ENCODE measurements at regions not wholly inside any gene's neighbourhood (a gene's known extent, or its start where the extent isn't known, plus 50 kb on each side); places are given as distances from the start of the nearest gene placed in this dataset.
A peak's percentile ranks its signal among the peaks of the same experiment; 100 is the strongest.
"Not testable (repeated sequence)": the region's sequence is repeated elsewhere in the genome, so short reads cannot be mapped to it uniquely, and the experiment has no call there.

DNA sequence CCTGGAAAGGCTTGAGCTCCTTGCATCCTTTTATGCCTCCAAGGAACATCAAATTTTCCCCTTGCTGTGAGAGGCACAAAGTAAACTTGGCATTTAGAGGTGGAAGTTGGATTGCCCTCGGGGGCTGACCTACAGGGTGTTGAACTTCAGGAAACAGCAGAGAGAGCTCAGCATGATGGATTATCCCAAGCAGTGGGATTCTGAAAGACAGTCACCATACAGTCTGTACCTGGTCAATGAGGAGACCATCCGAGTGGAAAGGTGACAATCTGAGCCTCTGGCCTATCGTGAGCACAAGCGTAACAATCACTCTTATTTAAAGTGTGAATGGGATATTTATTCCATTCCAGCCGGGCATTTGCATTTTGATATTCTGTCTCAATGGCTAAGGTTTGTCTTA, 105.6 kb upstream of the NECTIN3 start:
- DNase-seq, result no peak

DNA sequence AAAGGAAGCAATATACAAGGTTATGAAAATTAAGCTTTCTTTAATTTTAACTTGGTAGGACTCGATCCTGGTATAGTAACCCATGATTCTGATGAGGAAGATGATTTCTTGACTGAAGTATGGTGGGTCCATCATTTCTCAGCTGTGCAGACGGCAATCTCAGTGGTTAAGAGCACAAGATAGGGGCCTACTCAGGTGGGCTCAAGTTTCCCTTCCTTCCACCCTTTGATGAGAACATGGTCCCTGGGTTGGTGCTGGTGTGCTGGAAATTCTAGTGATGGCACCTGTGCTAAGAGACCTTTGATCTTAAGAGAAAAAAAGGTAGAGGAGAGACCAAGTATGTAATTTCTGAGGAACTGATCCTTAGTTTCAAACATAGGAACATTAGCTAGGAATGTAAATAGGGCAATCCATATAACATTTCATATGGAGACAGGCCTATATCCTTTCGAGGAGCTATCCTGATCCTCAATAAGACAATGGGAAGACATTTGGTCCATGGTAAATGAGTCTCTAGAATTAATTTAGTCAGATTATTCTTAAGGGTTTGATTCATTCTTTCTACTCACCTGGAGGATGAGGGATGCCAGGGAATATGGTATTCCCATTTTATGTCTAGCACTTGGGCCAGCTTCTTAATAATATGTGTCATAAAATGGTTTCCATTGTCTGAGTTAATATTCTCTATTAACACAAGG, 104.5 kb upstream of the NECTIN3 start:
- DNase-seq, result no peak

DNA sequence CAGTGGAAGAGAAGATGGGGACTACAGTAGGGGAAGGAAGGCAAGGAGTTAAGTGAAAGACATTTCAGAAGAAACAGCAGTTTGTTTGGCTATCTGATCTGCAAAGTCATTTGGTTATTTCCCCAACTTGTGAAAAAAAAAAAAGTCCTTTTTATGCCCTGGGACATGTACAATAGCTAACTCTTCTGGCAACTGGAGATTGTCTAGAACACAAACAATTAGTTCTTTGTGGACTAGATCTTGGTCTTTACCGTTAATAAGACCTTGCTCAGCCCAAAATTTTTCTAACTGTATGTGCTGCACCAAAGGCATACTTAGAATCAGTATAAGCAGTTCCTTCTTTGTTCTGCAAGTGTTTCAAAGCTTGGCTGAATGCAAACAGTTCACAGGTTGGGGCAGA, 103.5 kb upstream of the NECTIN3 start:
- DNase-seq, result no peak

DNA sequence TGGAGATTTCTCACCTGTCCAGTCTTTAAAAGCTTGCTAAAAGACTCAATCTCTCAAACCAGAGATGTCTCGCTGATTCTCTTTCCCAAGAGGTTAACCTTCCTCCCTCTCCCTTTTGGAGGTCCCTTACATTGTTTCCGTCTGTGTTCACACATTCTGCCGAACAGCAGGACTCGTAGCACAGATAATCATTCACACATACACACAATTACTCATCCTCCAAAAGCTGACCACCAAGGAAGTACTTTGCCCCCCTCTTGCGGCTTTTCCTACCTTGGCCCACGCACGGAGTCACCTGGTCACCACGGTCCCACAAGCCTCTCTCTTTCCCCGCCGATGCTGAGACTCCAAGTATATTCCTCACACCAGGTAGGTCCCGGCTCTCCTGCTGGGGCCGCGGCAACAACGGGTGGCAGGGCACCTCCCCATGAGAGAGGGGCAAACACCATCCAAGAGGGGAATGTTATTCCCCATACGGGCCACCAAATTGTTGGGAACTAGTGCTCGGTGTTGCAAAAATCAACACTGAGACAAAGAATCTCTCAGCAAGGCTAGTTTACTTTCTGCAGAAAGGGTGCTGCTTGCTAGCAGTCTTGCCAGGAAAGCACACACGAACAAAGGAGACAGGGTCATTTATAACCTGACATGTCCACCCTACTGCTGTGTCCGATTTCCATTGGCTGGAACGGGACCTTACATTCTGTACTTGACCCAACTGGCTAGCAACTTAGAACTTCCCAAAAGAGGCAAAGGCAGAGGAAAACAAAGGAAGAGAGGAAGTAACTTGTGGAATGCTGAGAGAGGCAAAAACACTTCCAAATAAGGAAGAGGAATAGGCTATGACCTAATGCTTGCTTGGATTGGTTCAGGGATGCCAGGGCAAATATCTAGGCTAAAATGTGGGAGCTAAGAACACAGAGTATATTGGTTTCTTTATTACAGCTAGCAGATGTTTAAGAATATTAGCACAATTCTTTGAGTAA, 102.1 kb upstream of the NECTIN3 start:
- no peak for DNase-seq

DNA sequence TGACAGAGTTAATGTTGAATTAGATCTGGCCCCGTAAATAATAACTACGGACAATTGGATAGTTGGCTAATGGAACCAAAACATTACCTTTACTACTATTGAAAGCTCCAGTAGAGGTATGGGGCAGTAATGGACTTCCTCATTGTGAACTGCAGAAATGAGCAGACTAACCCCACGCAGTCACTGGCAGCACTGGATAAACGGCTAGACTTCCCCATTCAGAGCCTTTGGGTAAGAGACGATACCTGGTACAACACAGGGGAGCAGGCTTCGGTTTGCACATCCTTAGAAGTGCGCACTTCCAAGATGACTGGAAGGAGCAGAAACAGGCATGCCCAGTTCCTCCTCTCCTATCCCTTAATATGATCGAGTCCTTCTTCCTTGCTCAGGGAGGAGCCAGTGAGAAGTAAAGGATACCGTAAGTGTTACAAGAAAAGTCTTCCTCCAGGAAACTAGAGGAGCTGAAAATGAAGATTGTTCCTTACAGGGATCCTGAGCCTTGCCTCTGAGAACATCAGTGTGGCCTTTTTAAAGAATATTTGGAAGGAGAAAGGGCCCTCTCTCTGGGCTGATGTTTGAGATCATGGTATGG, 100.5 kb upstream of the NECTIN3 start:
- DNase-seq, result no peak

DNA sequence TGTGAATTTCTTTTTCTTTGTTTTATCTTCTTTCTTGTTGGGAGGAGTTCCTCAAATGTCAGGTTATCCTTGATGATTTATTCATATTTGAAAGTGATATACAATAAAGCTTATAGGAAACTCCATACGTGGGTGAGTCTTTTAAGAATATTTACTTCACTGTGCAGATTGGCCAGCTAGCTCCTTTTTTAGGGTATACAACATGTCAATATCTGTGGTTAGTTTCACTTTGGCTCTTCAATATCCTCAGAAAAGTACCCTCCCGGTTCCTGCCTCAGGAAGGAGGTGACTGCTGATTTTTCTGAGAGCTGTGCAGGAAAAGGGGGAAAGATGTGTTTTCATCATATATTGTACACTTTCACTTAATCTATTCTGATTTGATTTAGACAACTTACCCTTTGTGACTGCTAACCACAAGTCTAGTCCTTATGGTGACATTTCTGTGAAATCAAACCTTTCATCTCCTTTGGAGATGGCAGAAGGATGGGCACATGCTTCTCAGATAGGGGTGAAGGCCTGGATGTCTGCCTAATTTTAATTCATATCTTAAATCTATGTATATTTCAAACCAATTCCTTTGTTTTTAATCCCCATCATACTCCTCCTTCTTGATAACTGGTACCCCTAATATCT, 98.2 kb upstream of the NECTIN3 start:
- DNase-seq, result no peak

DNA sequence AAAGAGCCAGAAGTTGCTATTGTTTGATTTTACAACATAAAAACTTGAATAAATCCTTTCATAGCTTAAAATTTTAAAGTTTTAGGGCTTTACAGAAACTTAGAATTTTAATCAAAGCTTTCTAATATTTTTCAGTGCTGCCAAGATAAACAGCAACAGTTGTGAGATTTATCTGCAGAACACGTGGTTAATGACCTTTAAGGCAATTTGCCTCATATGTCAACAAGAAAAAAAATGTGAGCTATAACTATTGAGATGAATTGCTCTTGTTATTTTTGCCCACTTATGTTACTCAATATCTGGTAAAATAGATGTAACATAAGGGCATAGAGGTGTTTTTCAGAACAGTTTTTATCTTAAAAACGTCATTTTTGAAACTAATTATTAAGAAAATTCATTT, 96.7 kb upstream of the NECTIN3 start:
- DNase-seq, result no peak

DNA sequence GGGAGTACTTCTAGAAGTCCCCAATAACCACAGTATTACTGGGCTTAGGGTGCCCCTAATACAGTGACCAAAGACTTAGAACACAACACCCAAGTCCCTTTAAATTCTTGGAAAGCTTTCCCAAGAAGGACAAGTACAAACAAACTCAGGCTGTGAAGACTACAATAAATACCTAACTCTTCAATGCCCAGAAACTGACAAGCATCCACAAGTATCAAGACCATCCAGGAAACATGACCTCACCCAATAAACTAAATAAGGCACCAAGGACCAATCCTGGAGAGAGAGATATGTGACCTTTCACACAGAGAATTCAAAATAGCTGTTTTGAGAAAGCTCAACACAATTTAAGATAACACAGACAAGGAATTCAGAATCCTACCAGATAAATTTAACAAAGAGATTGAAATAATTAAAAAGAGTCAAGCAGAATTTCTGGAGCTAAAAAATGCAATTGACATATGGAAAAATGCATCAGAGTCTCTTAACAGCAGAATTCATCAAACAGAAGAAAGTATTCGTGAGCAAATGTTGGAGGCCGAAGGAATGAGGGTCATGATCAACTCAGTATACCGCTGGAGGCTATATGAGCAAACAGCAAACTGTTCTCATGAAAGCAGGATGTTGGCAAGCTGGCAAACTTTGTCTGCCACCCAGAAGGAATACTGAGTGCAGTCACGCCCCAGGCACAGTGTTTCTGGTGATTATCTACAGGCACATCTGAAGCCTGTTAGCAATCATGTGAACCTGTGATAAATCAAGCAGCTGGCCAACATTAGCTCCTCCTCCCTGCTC, 87.0 kb upstream of the NECTIN3 start:
- no peak for DNase-seq

DNA sequence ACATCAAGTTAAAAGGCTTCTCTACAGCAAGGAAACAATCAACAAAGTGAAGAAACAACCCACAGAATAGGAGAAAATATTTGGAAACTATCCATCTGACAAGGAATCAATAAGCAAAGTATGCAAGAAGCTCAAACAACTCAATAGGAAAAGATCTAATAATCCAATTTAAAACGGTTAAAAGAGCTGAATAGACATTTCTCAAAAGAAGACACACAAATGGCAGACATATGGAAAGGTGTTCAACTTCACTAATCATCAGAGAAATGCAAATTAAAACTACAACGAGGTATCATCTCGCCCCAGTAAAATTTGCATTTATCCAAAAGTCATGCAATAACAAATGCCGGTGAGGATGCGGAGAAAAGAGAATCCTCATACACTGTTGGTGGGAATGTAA, 82.2 kb upstream of the NECTIN3 start:
- DNase-seq, result no peak

DNA sequence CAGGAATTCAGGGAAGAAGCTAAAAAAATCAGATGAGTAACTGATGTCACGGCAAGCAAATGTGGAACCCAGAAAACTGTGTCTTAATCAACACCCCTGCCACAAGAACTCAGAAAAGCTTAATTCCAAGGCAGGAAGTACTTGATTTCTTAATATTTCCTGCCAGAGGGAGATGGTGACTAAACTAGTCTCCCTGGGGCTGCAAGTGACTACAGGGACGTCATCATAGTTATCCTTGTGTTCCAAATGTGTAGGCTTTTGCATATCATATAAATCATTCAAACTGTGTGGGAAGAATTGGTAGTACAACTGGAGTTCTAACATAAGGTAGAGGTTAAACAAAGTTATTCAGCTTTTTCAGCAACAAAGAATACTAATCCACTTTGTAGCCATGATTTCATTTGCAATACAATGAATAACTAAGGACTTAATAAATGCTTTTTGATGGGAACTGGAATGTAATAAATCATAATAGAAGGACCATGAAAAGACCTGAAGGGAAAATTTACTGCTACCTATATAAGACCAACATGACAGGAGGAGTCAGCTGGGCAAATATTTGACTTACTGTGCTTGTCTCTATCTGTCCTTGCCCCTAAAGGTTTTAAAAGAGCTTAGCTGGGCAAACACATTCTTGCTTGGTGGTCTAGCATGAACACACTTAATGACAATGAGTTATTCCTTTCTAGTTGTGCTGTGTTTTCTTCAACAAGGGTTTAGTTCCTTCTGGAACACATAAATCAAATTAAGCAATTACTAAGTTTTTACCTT, 76.0 kb upstream of the NECTIN3 start:
- no peak for DNase-seq

DNA sequence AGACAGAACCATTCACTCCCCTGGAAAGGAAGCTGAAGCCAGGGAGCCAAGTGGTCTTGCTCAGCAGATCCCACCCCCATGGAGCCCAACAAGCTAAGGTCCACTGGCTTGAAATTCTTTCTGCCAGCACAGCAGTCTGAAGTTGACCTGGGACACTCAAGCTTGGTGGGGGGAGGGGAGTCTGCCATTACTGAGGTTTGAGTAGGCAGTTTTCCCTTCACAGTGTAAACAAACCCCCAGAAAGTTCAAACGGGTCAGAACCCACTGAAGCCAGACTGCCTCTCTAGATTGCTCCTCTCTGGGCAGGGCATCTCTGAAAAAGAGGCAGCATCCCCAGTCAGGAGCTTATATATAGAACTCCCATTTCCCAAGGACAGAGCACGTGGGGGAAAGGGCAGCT, 72.8 kb upstream of the NECTIN3 start:
- not testable (repeated sequence) for DNase-seq

DNA sequence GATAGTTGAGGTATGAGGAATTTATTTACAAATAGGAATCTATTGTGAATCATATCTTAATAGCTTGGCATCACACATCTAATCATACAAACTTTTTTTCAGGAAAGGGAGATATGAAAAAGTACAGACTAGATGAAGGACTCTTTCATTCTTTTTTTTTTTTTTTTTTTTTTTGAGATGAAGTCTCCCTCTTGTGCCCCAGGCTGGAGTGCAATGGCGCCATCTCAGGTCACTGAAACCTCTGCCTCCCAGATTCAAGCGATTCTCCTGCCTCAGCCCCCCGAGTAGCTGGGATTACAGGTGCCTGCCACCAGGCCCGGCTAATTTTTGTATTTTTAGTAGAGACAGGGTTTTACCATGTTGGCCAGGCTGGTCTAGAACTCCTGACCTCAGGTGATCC, 65.1 kb upstream of the NECTIN3 start:
- not testable (repeated sequence) for DNase-seq

DNA sequence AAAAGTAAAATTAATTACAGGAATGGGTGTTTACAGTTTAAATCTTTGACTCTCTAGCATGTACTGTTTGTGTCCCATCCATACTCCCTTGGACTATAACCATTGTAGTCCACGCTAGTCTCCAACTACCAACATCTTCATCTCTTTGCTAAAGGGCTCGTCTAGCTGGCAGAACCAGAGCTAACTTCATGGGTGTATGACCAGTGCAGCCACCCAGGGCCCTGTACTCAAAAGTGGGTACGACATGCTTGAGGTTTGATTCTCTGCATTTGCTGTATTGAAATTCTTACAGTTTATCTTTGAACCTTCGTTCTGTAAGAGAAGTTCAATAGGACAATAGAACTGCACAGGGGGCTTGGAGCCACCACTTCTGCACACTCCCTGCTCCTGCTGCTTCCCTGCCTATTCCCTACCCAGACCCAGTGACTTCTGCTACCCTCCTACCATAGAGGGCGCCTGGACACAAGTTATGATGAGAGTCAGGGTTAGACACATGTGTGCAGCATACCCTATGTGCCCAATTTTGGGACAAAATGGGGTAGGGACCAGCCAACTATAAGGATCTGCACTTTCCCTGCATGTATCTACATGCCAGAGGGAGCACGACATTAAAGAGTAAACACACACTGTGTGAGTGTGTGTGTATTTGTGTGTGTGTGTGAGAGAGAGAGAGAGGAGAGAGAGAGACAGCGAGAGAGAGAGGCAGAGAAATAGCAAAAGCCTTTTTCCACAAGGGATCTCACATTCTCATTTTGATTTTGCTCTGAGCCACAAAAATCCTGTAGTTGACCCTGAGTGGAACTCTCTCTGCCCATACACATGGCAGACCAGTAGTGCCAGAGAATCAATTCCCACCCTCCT, 59.0 kb upstream of the NECTIN3 start:
- DNase-seq, result peak in 2 of 14 donors; percentile 0 to 2

Measured in C1 segment of cervical spinal cord (tissue), 14 donors.